Mesenteric fat pad (tissue), 1 donor: ENCODE measurements at regions not wholly inside any gene's neighbourhood (a gene's known extent, or its start where the extent isn't known, plus 50 kb on each side); places are given as distances from the start of the nearest gene placed in this dataset.

Experiments
- DNase-seq: peaks from one replicate; pipeline ENCODE4 v3.0.0-alpha.2; 2020; ENCODE audit warnings: low spot score
- donor health status: DM: yes; HTN: yes; CAD: no.

- DNase-seq = no peak
Observed at GRCh38 chr10:10850214-10850613, 167.5 kb upstream of the CELF2 start.

GRCh38 chr10:10852464-10852863, 165.2 kb upstream of the CELF2 start:
- no peak for DNase-seq

GRCh38 chr10:10853954-10854353, 163.7 kb upstream of the CELF2 start:
- DNase-seq = no peak

GRCh38 chr10:10854725-10855124, 162.9 kb upstream of the CELF2 start:
- no peak for DNase-seq

GRCh38 chr10:10855151-10855581, 162.5 kb upstream of the CELF2 start:
- DNase-seq = no peak

- no peak for DNase-seq
Observed at GRCh38 chr10:10860455-10860976, 157.2 kb upstream of the CELF2 start.

GRCh38 chr10:10865303-10865702, 152.4 kb upstream of the CELF2 start:
- DNase-seq = no peak

- no peak for DNase-seq
Observed at GRCh38 chr10:10865913-10866312, 151.8 kb upstream of the CELF2 start.

GRCh38 chr10:10869592-10869991, 148.1 kb upstream of the CELF2 start:
- DNase-seq = no peak

- DNase-seq = no peak
Observed at GRCh38 chr10:10870523-10871241, 147.0 kb upstream of the CELF2 start.

- no peak for DNase-seq
Observed at GRCh38 chr10:10871352-10871751, 146.3 kb upstream of the CELF2 start.

- no peak for DNase-seq
Observed at GRCh38 chr10:10872035-10872673, 145.5 kb upstream of the CELF2 start.

- DNase-seq = no peak
Observed at GRCh38 chr10:10872764-10873163, 144.9 kb upstream of the CELF2 start.

- no peak for DNase-seq
Observed at GRCh38 chr10:10873289-10873688, 144.4 kb upstream of the CELF2 start.

GRCh38 chr10:10873915-10874314, 143.8 kb upstream of the CELF2 start:
- no peak for DNase-seq

- no peak for DNase-seq
Observed at GRCh38 chr10:10878963-10879362, 138.7 kb upstream of the CELF2 start.

- DNase-seq = no peak
Observed at GRCh38 chr10:10881117-10881813, 136.4 kb upstream of the CELF2 start.

GRCh38 chr10:10883737-10884136, 133.9 kb upstream of the CELF2 start:
- DNase-seq = no peak

GRCh38 chr10:10886861-10887531, 130.7 kb upstream of the CELF2 start:
- DNase-seq = no peak

- no peak for DNase-seq
Observed at GRCh38 chr10:10891124-10892082, 126.3 kb upstream of the CELF2 start.
